ENCODE measurements at regions not wholly inside any gene's neighbourhood (a gene's known extent, or its start where the extent isn't known, plus 50 kb on each side); places are given as distances from the start of the nearest gene placed in this dataset.

DNA sequence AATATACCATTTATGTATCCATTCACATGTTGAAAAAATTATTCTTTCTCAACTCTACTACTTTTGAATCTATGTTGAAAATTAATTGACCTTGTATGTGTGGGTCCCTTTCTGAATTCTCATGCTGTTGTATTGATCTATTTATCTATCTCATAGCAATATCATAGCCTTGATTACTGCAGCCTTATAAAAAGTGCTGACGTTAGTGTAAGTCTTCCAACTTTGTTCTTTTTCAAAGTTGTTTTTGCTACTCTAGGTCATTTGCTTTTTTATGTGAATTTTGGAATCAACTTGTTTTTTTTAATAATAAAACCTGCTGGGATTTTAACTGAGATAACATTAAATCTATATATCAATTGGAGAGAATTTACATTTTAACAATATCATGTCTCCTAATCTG, 52.2 kb upstream of the PAX3 start:
- Histone ChIP-seq H3K27ac (ENCODE audit: low read depth, low read length) (no peak overlapping the region), H3K36me3 (ENCODE audit: control insufficient read depth in 5 of 5, insufficient read depth in 5 of 5, low read length in 5 of 5) (no peaks in the 10 kb centered on the region)

GRCh38 chr2:222352981-222353380, 54.2 kb upstream of the PAX3 start:
- Histone ChIP-seq H3K9ac (ENCODE audit: low read length in 5 of 5) (no peak overlapping the region), H3K9me3 (ENCODE audit: control insufficient read depth in 5 of 5, low read length in 5 of 5) (peaks cover 0 to 14% (median 6%) of the 10 kb centered on the region in 5 donors), H3K4me1 (ENCODE audit: control insufficient read depth in 5 of 5, insufficient read depth in 5 of 5, low read length in 5 of 5) (peaks cover 0 to 3% (median 0%) of the 10 kb centered on the region in 5 donors), H3K36me3 (ENCODE audit: control insufficient read depth in 5 of 5, insufficient read depth in 5 of 5, low read length in 5 of 5) (no peaks in the 10 kb centered on the region), H3K4me3 (ENCODE audit: low read depth in 1 of 5, low read length in 5 of 5) (no peak overlapping the region), H3K27me3 (ENCODE audit: control insufficient read depth in 5 of 5, insufficient read depth in 4 of 5, low read length in 5 of 5) (no peaks in the 10 kb centered on the region), H3K27ac (ENCODE audit: low read depth, low read length) (no peak overlapping the region)

More for the DNA sequence above, 52.2 kb upstream of the PAX3 start:
- Histone ChIP-seq H3K4me1 (ENCODE audit: control insufficient read depth in 5 of 5, insufficient read depth in 5 of 5, low read length in 5 of 5) (peaks cover 0 to 3% (median 0%) of the 10 kb centered on the region in 5 donors), H3K9ac (ENCODE audit: low read length in 5 of 5) (no peak overlapping the region), H3K9me3 (ENCODE audit: control insufficient read depth in 5 of 5, low read length in 5 of 5) (peaks cover 0 to 14% (median 6%) of the 10 kb centered on the region in 5 donors), H3K27me3 (ENCODE audit: control insufficient read depth in 5 of 5, insufficient read depth in 4 of 5, low read length in 5 of 5) (no peaks in the 10 kb centered on the region), H3K4me3 (ENCODE audit: low read depth in 1 of 5, low read length in 5 of 5) (no peak overlapping the region)

GRCh38 chr2:222353993-222354392, 55.2 kb upstream of the PAX3 start:
- Histone ChIP-seq H3K27ac (ENCODE audit: low read depth, low read length) (no peak overlapping the region), H3K27me3 (ENCODE audit: control insufficient read depth in 5 of 5, insufficient read depth in 4 of 5, low read length in 5 of 5) (no peaks in the 10 kb centered on the region), H3K4me3 (ENCODE audit: low read depth in 1 of 5, low read length in 5 of 5) (no peak overlapping the region), H3K9me3 (ENCODE audit: control insufficient read depth in 5 of 5, low read length in 5 of 5) (peaks cover 0 to 14% (median 6%) of the 10 kb centered on the region in 5 donors), H3K4me1 (ENCODE audit: control insufficient read depth in 5 of 5, insufficient read depth in 5 of 5, low read length in 5 of 5) (peaks cover 0 to 3% (median 0%) of the 10 kb centered on the region in 5 donors), H3K9ac (ENCODE audit: low read length in 5 of 5) (no peak overlapping the region), H3K36me3 (ENCODE audit: control insufficient read depth in 5 of 5, insufficient read depth in 5 of 5, low read length in 5 of 5) (no peaks in the 10 kb centered on the region)

GRCh38 chr2:222355860-222356259, 57.1 kb upstream of the PAX3 start:
- H3K9me3 ChIP-seq (ENCODE audit: control insufficient read depth in 5 of 5, low read length in 5 of 5) = peaks cover 0 to 14% (median 6%) of the 10 kb centered on the region in 5 donors
- peaks cover 0 to 3% (median 0%) of the 10 kb centered on the region in 5 donors for H3K4me1 ChIP-seq (ENCODE audit: control insufficient read depth in 5 of 5, insufficient read depth in 5 of 5, low read length in 5 of 5)
- no peak overlapping the region for H3K4me3 ChIP-seq (ENCODE audit: low read depth in 1 of 5, low read length in 5 of 5)
- H3K27ac ChIP-seq (ENCODE audit: low read depth, low read length) = no peak overlapping the region
- H3K36me3 ChIP-seq (ENCODE audit: control insufficient read depth in 5 of 5, insufficient read depth in 5 of 5, low read length in 5 of 5) = no peaks in the 10 kb centered on the region
- H3K9ac ChIP-seq (ENCODE audit: low read length in 5 of 5) = no peak overlapping the region
- no peaks in the 10 kb centered on the region for H3K27me3 ChIP-seq (ENCODE audit: control insufficient read depth in 5 of 5, insufficient read depth in 4 of 5, low read length in 5 of 5)

GRCh38 chr2:222357930-222358329, 59.1 kb upstream of the PAX3 start:
- H3K4me3 ChIP-seq (ENCODE audit: low read depth in 1 of 5, low read length in 5 of 5) = no peak overlapping the region
- no peak overlapping the region for H3K27ac ChIP-seq (ENCODE audit: low read depth, low read length)
- no peaks in the 10 kb centered on the region for H3K9me3 ChIP-seq (ENCODE audit: control insufficient read depth in 5 of 5, low read length in 5 of 5)
- no peaks in the 10 kb centered on the region for H3K27me3 ChIP-seq (ENCODE audit: control insufficient read depth in 5 of 5, insufficient read depth in 4 of 5, low read length in 5 of 5)
- H3K9ac ChIP-seq (ENCODE audit: low read length in 5 of 5) = no peak overlapping the region
- H3K4me1 ChIP-seq (ENCODE audit: control insufficient read depth in 5 of 5, insufficient read depth in 5 of 5, low read length in 5 of 5) = peaks cover 0 to 3% (median 0%) of the 10 kb centered on the region in 5 donors
- H3K36me3 ChIP-seq (ENCODE audit: control insufficient read depth in 5 of 5, insufficient read depth in 5 of 5, low read length in 5 of 5) = no peaks in the 10 kb centered on the region

GRCh38 chr2:222358876-222359275, 60.1 kb upstream of the PAX3 start:
- no peak overlapping the region for H3K4me3 ChIP-seq (ENCODE audit: low read depth in 1 of 5, low read length in 5 of 5)
- H3K9ac ChIP-seq (ENCODE audit: low read length in 5 of 5) = no peak overlapping the region
- no peak overlapping the region for H3K27ac ChIP-seq (ENCODE audit: low read depth, low read length)
- peaks cover 0 to 3% (median 0%) of the 10 kb centered on the region in 5 donors for H3K4me1 ChIP-seq (ENCODE audit: control insufficient read depth in 5 of 5, insufficient read depth in 5 of 5, low read length in 5 of 5)
- no peaks in the 10 kb centered on the region for H3K9me3 ChIP-seq (ENCODE audit: control insufficient read depth in 5 of 5, low read length in 5 of 5)
- H3K36me3 ChIP-seq (ENCODE audit: control insufficient read depth in 5 of 5, insufficient read depth in 5 of 5, low read length in 5 of 5) = no peaks in the 10 kb centered on the region
- no peaks in the 10 kb centered on the region for H3K27me3 ChIP-seq (ENCODE audit: control insufficient read depth in 5 of 5, insufficient read depth in 4 of 5, low read length in 5 of 5)

- no peak overlapping the region for H3K9ac ChIP-seq (ENCODE audit: low read length in 5 of 5)
- no peaks in the 10 kb centered on the region for H3K36me3 ChIP-seq (ENCODE audit: control insufficient read depth in 5 of 5, insufficient read depth in 5 of 5, low read length in 5 of 5)
- H3K4me1 ChIP-seq (ENCODE audit: control insufficient read depth in 5 of 5, insufficient read depth in 5 of 5, low read length in 5 of 5) = no peaks in the 10 kb centered on the region
- no peak overlapping the region for H3K4me3 ChIP-seq (ENCODE audit: low read depth in 1 of 5, low read length in 5 of 5)
- no peaks in the 10 kb centered on the region for H3K27me3 ChIP-seq (ENCODE audit: control insufficient read depth in 5 of 5, insufficient read depth in 4 of 5, low read length in 5 of 5)
- H3K27ac ChIP-seq (ENCODE audit: low read depth, low read length) = no peak overlapping the region
- no peaks in the 10 kb centered on the region for H3K9me3 ChIP-seq (ENCODE audit: control insufficient read depth in 5 of 5, low read length in 5 of 5)
These were observed 61.3 kb upstream of the PAX3 start for GRCh38 chr2:222360146-222360545.

- no peak overlapping the region for H3K9ac ChIP-seq (ENCODE audit: low read length in 5 of 5)
- H3K27me3 ChIP-seq (ENCODE audit: control insufficient read depth in 5 of 5, insufficient read depth in 4 of 5, low read length in 5 of 5) = no peaks in the 10 kb centered on the region
- H3K4me3 ChIP-seq (ENCODE audit: low read depth in 1 of 5, low read length in 5 of 5) = no peak overlapping the region
- no peaks in the 10 kb centered on the region for H3K36me3 ChIP-seq (ENCODE audit: control insufficient read depth in 5 of 5, insufficient read depth in 5 of 5, low read length in 5 of 5)
- H3K4me1 ChIP-seq (ENCODE audit: control insufficient read depth in 5 of 5, insufficient read depth in 5 of 5, low read length in 5 of 5) = no peaks in the 10 kb centered on the region
- H3K9me3 ChIP-seq (ENCODE audit: control insufficient read depth in 5 of 5, low read length in 5 of 5) = no peaks in the 10 kb centered on the region
- H3K27ac ChIP-seq (ENCODE audit: low read depth, low read length) = no peak overlapping the region
These were observed 62.2 kb upstream of the PAX3 start for GRCh38 chr2:222360997-222361396.

DNA sequence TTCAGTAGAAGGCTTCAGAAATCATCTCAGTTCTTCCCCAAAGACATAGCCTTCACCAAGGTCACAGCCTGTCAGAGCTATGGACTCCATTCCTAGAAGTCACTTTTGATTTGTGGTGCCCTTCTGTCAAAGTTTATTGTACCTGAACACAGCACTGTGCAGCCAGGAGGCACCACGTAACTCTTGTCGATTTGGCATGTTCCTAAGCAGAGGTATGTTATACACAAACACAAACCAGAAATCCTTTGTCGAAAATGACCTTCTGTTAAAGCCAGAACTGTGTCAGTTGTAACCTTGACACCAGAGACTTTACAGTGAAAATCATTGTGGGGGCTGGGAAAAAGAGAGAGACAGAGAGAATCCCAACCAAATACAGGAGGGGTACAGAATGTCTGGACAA, 62.6 kb upstream of the SGPP2 start:
- H3K27ac ChIP-seq (ENCODE audit: low read depth, low read length) = no peak overlapping the region
- H3K9me3 ChIP-seq (ENCODE audit: control insufficient read depth in 5 of 5, low read length in 5 of 5) = no peaks in the 10 kb centered on the region
- no peak overlapping the region for H3K9ac ChIP-seq (ENCODE audit: low read length in 5 of 5)
- no peaks in the 10 kb centered on the region for H3K4me1 ChIP-seq (ENCODE audit: control insufficient read depth in 5 of 5, insufficient read depth in 5 of 5, low read length in 5 of 5)
- no peaks in the 10 kb centered on the region for H3K36me3 ChIP-seq (ENCODE audit: control insufficient read depth in 5 of 5, insufficient read depth in 5 of 5, low read length in 5 of 5)
- H3K27me3 ChIP-seq (ENCODE audit: control insufficient read depth in 5 of 5, insufficient read depth in 4 of 5, low read length in 5 of 5) = no peaks in the 10 kb centered on the region
- no peak overlapping the region for H3K4me3 ChIP-seq (ENCODE audit: low read depth in 1 of 5, low read length in 5 of 5)

- Histone ChIP-seq H3K36me3 (ENCODE audit: control insufficient read depth in 5 of 5, insufficient read depth in 5 of 5, low read length in 5 of 5) (no peaks in the 10 kb centered on the region), H3K9me3 (ENCODE audit: control insufficient read depth in 5 of 5, low read length in 5 of 5) (no peaks in the 10 kb centered on the region), H3K4me1 (ENCODE audit: control insufficient read depth in 5 of 5, insufficient read depth in 5 of 5, low read length in 5 of 5) (no peaks in the 10 kb centered on the region), H3K27me3 (ENCODE audit: control insufficient read depth in 5 of 5, insufficient read depth in 4 of 5, low read length in 5 of 5) (no peaks in the 10 kb centered on the region), H3K27ac (ENCODE audit: low read depth, low read length) (no peak overlapping the region), H3K9ac (ENCODE audit: low read length in 5 of 5) (no peak overlapping the region), H3K4me3 (ENCODE audit: low read depth in 1 of 5, low read length in 5 of 5) (no peak overlapping the region)
These were observed 62.0 kb upstream of the SGPP2 start for GRCh38 chr2:222362336-222362735.
